Rectal smooth muscle tissue (tissue), 1 donor: ENCODE measurements at regions not wholly inside any gene's neighbourhood (a gene's known extent, or its start where the extent isn't known, plus 50 kb on each side); places are given as distances from the start of the nearest gene placed in this dataset.

Experiments used
- H3K27ac ChIP-seq: one replicate; pipeline ENCODE4 v1.7.0; 2013; ENCODE audit warnings: low read depth, low read length, inconsistent platforms
- H3K27me3 ChIP-seq: one replicate; pipeline ENCODE4 v1.7.0; 2013; ENCODE audit warnings: low read length; ENCODE audit not compliant: control insufficient read depth, insufficient read depth
- H3K36me3 ChIP-seq: one replicate; pipeline ENCODE4 v1.7.0; 2013; ENCODE audit warnings: low read length; ENCODE audit not compliant: control insufficient read depth, insufficient read depth
- H3K4me1 ChIP-seq: one replicate; pipeline ENCODE4 v1.7.0; 2013; ENCODE audit warnings: low read length; ENCODE audit not compliant: control insufficient read depth, insufficient read depth
- H3K4me3 ChIP-seq: one replicate; pipeline ENCODE4 v1.7.0; 2013; ENCODE audit warnings: low read length
- H3K9ac ChIP-seq: one replicate; pipeline ENCODE4 v1.7.0; 2013; ENCODE audit warnings: low read length

DNA sequence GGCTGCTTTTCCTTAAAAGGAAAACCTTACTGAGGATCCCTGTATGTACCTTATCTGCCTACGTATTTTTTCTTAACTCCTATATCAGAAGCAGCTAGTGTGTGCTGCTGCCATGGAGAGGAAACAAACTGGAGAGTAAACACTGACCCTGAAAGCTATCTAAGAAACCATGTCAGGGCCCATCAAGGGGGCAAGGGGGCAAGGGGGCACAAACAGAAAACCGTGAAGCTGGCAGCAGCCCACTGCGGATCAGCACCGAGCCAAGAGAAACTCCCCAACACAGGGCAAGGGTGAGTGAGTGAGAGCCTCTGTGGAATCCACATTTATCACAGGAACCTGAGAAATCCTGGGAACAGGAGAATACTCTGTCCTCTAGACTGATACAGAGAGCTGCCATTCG lies 1204.2 kb downstream of the PCDH18 start:
- Histone ChIP-seq H3K27ac (no peak overlapping the region), H3K9ac (no peak overlapping the region), H3K27me3 (no peaks in the 10 kb centered on the region), H3K4me3 (no peak overlapping the region), H3K36me3 (no peaks in the 10 kb centered on the region), H3K4me1 (no peaks in the 10 kb centered on the region)

GRCh38 chr4:136320465-136320813 lies 1211.9 kb downstream of the PCDH18 start:
- H3K27ac ChIP-seq: no peak overlapping the region
- H3K4me1 ChIP-seq: no peaks in the 10 kb centered on the region
- H3K4me3 ChIP-seq: no peak overlapping the region
- H3K27me3 ChIP-seq: no peaks in the 10 kb centered on the region
- no peak overlapping the region for H3K9ac ChIP-seq
- H3K36me3 ChIP-seq: no peaks in the 10 kb centered on the region

- Histone ChIP-seq H3K27me3 (no peaks in the 10 kb centered on the region), H3K4me1 (no peaks in the 10 kb centered on the region), H3K9ac (no peak overlapping the region), H3K36me3 (no peaks in the 10 kb centered on the region), H3K27ac (no peak overlapping the region), H3K4me3 (no peak overlapping the region)
These were observed 1212.4 kb downstream of the PCDH18 start for GRCh38 chr4:136319789-136320464.

- Histone ChIP-seq H3K4me3 (no peak overlapping the region), H3K27ac (no peak overlapping the region)
These were observed 1215.3 kb downstream of the PCDH18 start for GRCh38 chr4:136316961-136317360.

GRCh38 chr4:136314686-136315085 lies 1217.6 kb downstream of the PCDH18 start:
- Histone ChIP-seq H3K27ac (no peak overlapping the region), H3K9ac (no peak overlapping the region), H3K36me3 (no peaks in the 10 kb centered on the region)

More at GRCh38 chr4:136316961-136317360, 1215.3 kb downstream of the PCDH18 start:
- H3K36me3 ChIP-seq: no peaks in the 10 kb centered on the region
- no peak overlapping the region for H3K9ac ChIP-seq
- no peaks in the 10 kb centered on the region for H3K4me1 ChIP-seq
- no peaks in the 10 kb centered on the region for H3K27me3 ChIP-seq

GRCh38 chr4:136311774-136312173 lies 1220.5 kb downstream of the PCDH18 start:
- H3K27ac ChIP-seq: no peak overlapping the region
- H3K27me3 ChIP-seq: no peaks in the 10 kb centered on the region
- H3K4me3 ChIP-seq: no peak overlapping the region
- no peak overlapping the region for H3K9ac ChIP-seq
- no peaks in the 10 kb centered on the region for H3K36me3 ChIP-seq
- H3K4me1 ChIP-seq: no peaks in the 10 kb centered on the region

More at GRCh38 chr4:136314686-136315085, 1217.6 kb downstream of the PCDH18 start:
- Histone ChIP-seq H3K4me1 (no peaks in the 10 kb centered on the region), H3K4me3 (no peak overlapping the region), H3K27me3 (no peaks in the 10 kb centered on the region)

- Histone ChIP-seq H3K9ac (no peak overlapping the region), H3K4me1 (no peaks in the 10 kb centered on the region), H3K27ac (no peak overlapping the region), H3K4me3 (no peak overlapping the region), H3K36me3 (no peaks in the 10 kb centered on the region), H3K27me3 (no peaks in the 10 kb centered on the region)
These were observed 1224.5 kb downstream of the PCDH18 start for GRCh38 chr4:136307765-136308164.

DNA sequence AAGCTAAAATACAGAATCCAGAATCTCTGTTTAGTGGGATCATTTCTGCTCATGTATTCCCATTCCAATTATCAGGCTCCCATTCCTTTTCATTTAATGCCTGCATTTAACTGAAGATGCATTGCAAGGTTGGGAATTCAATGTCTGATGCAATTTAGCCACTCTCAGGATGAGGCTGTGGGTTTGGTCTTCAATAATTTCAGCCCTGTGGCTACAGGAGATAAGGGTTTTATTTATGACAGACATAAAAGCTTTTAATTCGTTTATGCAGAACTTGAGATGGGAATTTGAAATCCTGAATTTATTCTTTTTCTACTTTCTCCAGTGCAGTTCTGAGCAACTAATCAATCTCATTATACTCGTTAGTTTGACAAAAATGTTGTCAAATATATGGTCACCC lies 1225.9 kb downstream of the PCDH18 start:
- H3K4me3 ChIP-seq: no peak overlapping the region
- H3K36me3 ChIP-seq: no peaks in the 10 kb centered on the region

GRCh38 chr4:136302566-136302965 lies 1229.7 kb downstream of the PCDH18 start:
- Histone ChIP-seq H3K4me3 (no peak overlapping the region), H3K4me1 (no peaks in the 10 kb centered on the region), H3K27me3 (no peaks in the 10 kb centered on the region), H3K9ac (no peak overlapping the region), H3K36me3 (no peaks in the 10 kb centered on the region), H3K27ac (no peak overlapping the region)

More for the DNA sequence above, 1225.9 kb downstream of the PCDH18 start:
- H3K27me3 ChIP-seq: no peaks in the 10 kb centered on the region
- H3K4me1 ChIP-seq: no peaks in the 10 kb centered on the region
- H3K9ac ChIP-seq: no peak overlapping the region
- H3K27ac ChIP-seq: no peak overlapping the region

GRCh38 chr4:136301749-136302495 lies 1230.4 kb downstream of the PCDH18 start:
- no peaks in the 10 kb centered on the region for H3K27me3 ChIP-seq
- no peak overlapping the region for H3K9ac ChIP-seq
- no peak overlapping the region for H3K4me3 ChIP-seq
- no peaks in the 10 kb centered on the region for H3K4me1 ChIP-seq
- H3K27ac ChIP-seq: no peak overlapping the region
- H3K36me3 ChIP-seq: no peaks in the 10 kb centered on the region

GRCh38 chr4:136283977-136284376 lies 1248.3 kb downstream of the PCDH18 start:
- Histone ChIP-seq H3K27ac (no peak overlapping the region), H3K9ac (no peak overlapping the region)

DNA sequence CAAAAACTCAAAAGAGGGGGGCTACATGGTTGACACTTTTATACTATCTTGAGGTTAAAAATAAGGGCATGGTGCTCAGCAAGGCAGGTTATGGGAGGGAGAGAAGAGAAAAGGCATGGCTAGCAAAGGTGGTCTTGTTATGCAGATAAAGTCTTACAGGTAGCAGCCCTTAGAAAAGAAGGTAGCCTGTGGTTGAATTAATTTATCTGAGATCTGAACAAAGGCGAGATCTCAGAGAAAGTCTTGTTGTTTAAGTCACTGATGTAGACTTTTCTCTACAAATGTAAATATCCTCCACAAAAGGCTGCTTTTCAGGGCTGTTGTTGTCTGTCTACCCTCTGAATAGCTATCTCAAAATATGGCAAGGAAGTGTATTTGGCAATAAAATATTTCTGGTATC lies 1250.4 kb downstream of the PCDH18 start:
- no peaks in the 10 kb centered on the region for H3K36me3 ChIP-seq
- no peaks in the 10 kb centered on the region for H3K4me1 ChIP-seq
- no peak overlapping the region for H3K4me3 ChIP-seq
- no peak overlapping the region for H3K9ac ChIP-seq
- no peaks in the 10 kb centered on the region for H3K27me3 ChIP-seq
- no peak overlapping the region for H3K27ac ChIP-seq

More at GRCh38 chr4:136283977-136284376, 1248.3 kb downstream of the PCDH18 start:
- H3K36me3 ChIP-seq: no peaks in the 10 kb centered on the region
- no peaks in the 10 kb centered on the region for H3K27me3 ChIP-seq
- H3K4me1 ChIP-seq: no peaks in the 10 kb centered on the region
- H3K4me3 ChIP-seq: no peak overlapping the region

DNA sequence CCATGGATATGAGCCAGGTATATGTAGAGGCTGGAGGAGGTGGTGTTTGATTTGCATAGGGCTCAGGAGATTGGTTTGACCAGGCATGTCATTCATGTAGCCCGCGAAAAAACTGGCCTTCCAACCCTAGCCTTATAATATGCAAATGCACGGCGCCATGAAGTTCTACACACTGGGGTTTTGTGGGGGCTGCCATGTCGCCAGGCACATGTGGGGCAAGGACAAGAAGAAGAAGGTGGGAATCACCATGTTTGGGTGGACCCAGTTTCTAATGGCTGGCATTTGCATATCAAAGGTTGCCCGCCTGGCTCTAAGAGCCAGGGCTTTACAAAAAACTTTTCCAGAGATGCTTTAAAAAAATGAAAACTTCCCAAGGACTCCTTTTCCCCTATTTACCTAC lies 1251.0 kb downstream of the PCDH18 start:
- no peak overlapping the region for H3K9ac ChIP-seq
- no peaks in the 10 kb centered on the region for H3K36me3 ChIP-seq
- no peaks in the 10 kb centered on the region for H3K27me3 ChIP-seq
- no peaks in the 10 kb centered on the region for H3K4me1 ChIP-seq
- no peak overlapping the region for H3K4me3 ChIP-seq
- H3K27ac ChIP-seq: no peak overlapping the region
